Ishikawa (cell line): ENCODE measurements at regions not wholly inside any gene's neighbourhood (a gene's known extent, or its start where the extent isn't known, plus 50 kb on each side); places are given as distances from the start of the nearest gene placed in this dataset.

Source experiments
- CEBPB ChIP-seq: IDR thresholded peaks from 2 replicates; pipeline ENCODE4 v1.6.1; 2012
- CREB1 ChIP-seq: IDR thresholded peaks from 2 replicates; pipeline ENCODE4 v1.6.1; 2012; ENCODE audit warnings: low read depth
- EGR1 ChIP-seq: IDR thresholded peaks from 2 replicates; pipeline ENCODE4 v1.6.1; 2012
- EP300 ChIP-seq: IDR thresholded peaks from 2 replicates; pipeline ENCODE4 v1.6.1; 2012; ENCODE audit warnings: borderline replicate concordance
- FOXM1 ChIP-seq: IDR thresholded peaks from 2 replicates; pipeline ENCODE4 v1.6.1; 2012; ENCODE audit warnings: low read depth, borderline replicate concordance
- MAX ChIP-seq: IDR thresholded peaks from 2 replicates; pipeline ENCODE4 v1.6.1; 2012
- RAD21 ChIP-seq: IDR thresholded peaks from 2 replicates; pipeline ENCODE4 v1.6.1; 2012; ENCODE audit warnings: low read depth
- REST ChIP-seq: IDR thresholded peaks from 2 replicates; pipeline ENCODE4 v1.6.1; 2012; ENCODE audit warnings: low read depth, mild to moderate bottlenecking
- TAF1 ChIP-seq: IDR thresholded peaks from 2 replicates; pipeline ENCODE4 v1.6.1; 2012; ENCODE audit warnings: low read depth, mild to moderate bottlenecking
- TCF12 ChIP-seq: IDR thresholded peaks from 2 replicates; pipeline ENCODE4 v1.6.1; 2012; ENCODE audit warnings: low read depth
- YY1 ChIP-seq: IDR thresholded peaks from 2 replicates; pipeline ENCODE4 v1.6.1; 2012; ENCODE audit warnings: low read depth

GRCh38 chr16:80355335-80355734 lies 185.5 kb upstream of the DYNLRB2 start:
- TF ChIP-seq TAF1 (no peak), CREB1 (no peak), RAD21 (no peak), EGR1 (no peak), CEBPB (no peak), REST (no peak), YY1 (no peak), EP300 (no peak), MAX (no peak), TCF12 (no peak), FOXM1 (no peak)
